GM11168 (cell line): ENCODE measurements at regions not wholly inside any gene's neighbourhood (a gene's known extent, or its start where the extent isn't known, plus 50 kb on each side); places are given as distances from the start of the nearest gene placed in this dataset.
"Not testable (repeated sequence)": the region's sequence is repeated elsewhere in the genome, so short reads cannot be mapped to it uniquely, and the experiment has no call there.

Experiments used
- in situ Hi-C: fragments of 300-500 bp; cut with MboI; formaldehyde crosslinking; loops from one replicate; pipeline ENCODE4 v1.12.0; 2022; ENCODE audit warnings: low sequenced_read_pairs; ENCODE audit not compliant: unreplicated experiment

- in situ Hi-C loops, result no loop called here
Observed at GRCh38 chr1:204777591-204777990, 92.1 kb upstream of the LRRN2 start.

- in situ Hi-C loops, result no loop called here
Observed at GRCh38 chr1:204780630-204781029, 90.0 kb upstream of the NFASC start.

GRCh38 chr1:204782118-204782700 lies 88.5 kb upstream of the NFASC start:
- in situ Hi-C loops, result no loop called here

- in situ Hi-C loops, result not testable (repeated sequence)
Observed at GRCh38 chr1:204785023-204785422, 85.6 kb upstream of the NFASC start.

- in situ Hi-C loops, result no loop called here
Observed at GRCh38 chr1:204788470-204788869, 82.2 kb upstream of the NFASC start.

GRCh38 chr1:204791453-204792353 lies 79.0 kb upstream of the NFASC start:
- in situ Hi-C loops, result no loop called here

GRCh38 chr1:204792354-204792692 lies 78.3 kb upstream of the NFASC start:
- in situ Hi-C loops, result no loop called here

GRCh38 chr1:204793259-204793914 lies 77.3 kb upstream of the NFASC start:
- in situ Hi-C loops, result no loop called here

- in situ Hi-C loops, result not testable (repeated sequence)
Observed at GRCh38 chr1:204796886-204797285, 73.8 kb upstream of the NFASC start.

- in situ Hi-C loops, result no loop called here
Observed at GRCh38 chr1:204797401-204797800, 73.3 kb upstream of the NFASC start.

- in situ Hi-C loops, result no loop called here
Observed at GRCh38 chr1:204799630-204800029, 71.0 kb upstream of the NFASC start.

- in situ Hi-C loops, result no loop called here
Observed at GRCh38 chr1:204801211-204801610, 69.5 kb upstream of the NFASC start.

GRCh38 chr1:204802401-204803175 lies 68.1 kb upstream of the NFASC start:
- in situ Hi-C loops, result no loop called here

GRCh38 chr1:204803607-204804006 lies 67.1 kb upstream of the NFASC start:
- in situ Hi-C loops, result no loop called here

GRCh38 chr1:204806943-204807687 lies 63.5 kb upstream of the NFASC start:
- in situ Hi-C loops, result no loop called here

- in situ Hi-C loops, result no loop called here
Observed at GRCh38 chr1:204809488-204809887, 61.2 kb upstream of the NFASC start.

- in situ Hi-C loops, result no loop called here
Observed at GRCh38 chr1:204812842-204813241, 57.8 kb upstream of the NFASC start.

- in situ Hi-C loops, result no loop called here
Observed at GRCh38 chr1:204813522-204813921, 57.1 kb upstream of the NFASC start.

- in situ Hi-C loops, result no loop called here
Observed at GRCh38 chr1:204814166-204814884, 56.3 kb upstream of the NFASC start.
